ENCODE measurements at regions not wholly inside any gene's neighbourhood (a gene's known extent, or its start where the extent isn't known, plus 50 kb on each side); places are given as distances from the start of the nearest gene placed in this dataset.

GRCh38 chr10:10777723-10778122 is 239.9 kb upstream of the CELF2 start:
- no peaks in the 10 kb centered on the region for H3K27me3 ChIP-seq (ENCODE audit: control insufficient read depth in 1 of 2, insufficient read depth in 2 of 2, low read length in 2 of 2)
- WGBS, 2 donors, result 83 to 87% methylated on average over 5 of the region's 5 CpGs
- no peaks in the 10 kb centered on the region for H3K4me1 ChIP-seq (ENCODE audit: control insufficient read depth in 2 of 2, insufficient read depth in 2 of 2, low read length in 1 of 2)
- no peak overlapping the region for H3K4me3 ChIP-seq (ENCODE audit: low read depth in 1 of 2, low read length in 2 of 2)
- no peak overlapping the region for H3K27ac ChIP-seq (ENCODE audit: low read depth in 2 of 2, low read length in 1 of 2)
- H3K9me3 ChIP-seq (ENCODE audit: control insufficient read depth in 2 of 2, insufficient read depth in 1 of 2, low read depth in 1 of 2, low read length in 1 of 2), result no peaks in the 10 kb centered on the region
- no peaks in the 10 kb centered on the region for H3K36me3 ChIP-seq (ENCODE audit: control insufficient read depth in 2 of 2, insufficient read depth in 2 of 2, low read length in 1 of 2)

GRCh38 chr10:10778959-10779358 is 238.7 kb upstream of the CELF2 start:
- Histone ChIP-seq H3K4me1 (ENCODE audit: control insufficient read depth in 2 of 2, insufficient read depth in 2 of 2, low read length in 1 of 2) (no peaks in the 10 kb centered on the region), H3K27me3 (ENCODE audit: control insufficient read depth in 1 of 2, insufficient read depth in 2 of 2, low read length in 2 of 2) (no peaks in the 10 kb centered on the region), H3K9me3 (ENCODE audit: control insufficient read depth in 2 of 2, insufficient read depth in 1 of 2, low read depth in 1 of 2, low read length in 1 of 2) (no peaks in the 10 kb centered on the region), H3K4me3 (ENCODE audit: low read depth in 1 of 2, low read length in 2 of 2) (no peak overlapping the region), H3K27ac (ENCODE audit: low read depth in 2 of 2, low read length in 1 of 2) (no peak overlapping the region), H3K36me3 (ENCODE audit: control insufficient read depth in 2 of 2, insufficient read depth in 2 of 2, low read length in 1 of 2) (no peaks in the 10 kb centered on the region)
- WGBS, 2 donors, result 90 to 98% methylated on average over 2 of the region's 2 CpGs

GRCh38 chr10:10779511-10779910 is 238.2 kb upstream of the CELF2 start:
- Histone ChIP-seq H3K27ac (ENCODE audit: low read depth in 2 of 2, low read length in 1 of 2) (no peak overlapping the region), H3K4me1 (ENCODE audit: control insufficient read depth in 2 of 2, insufficient read depth in 2 of 2, low read length in 1 of 2) (no peaks in the 10 kb centered on the region), H3K36me3 (ENCODE audit: control insufficient read depth in 2 of 2, insufficient read depth in 2 of 2, low read length in 1 of 2) (no peaks in the 10 kb centered on the region), H3K27me3 (ENCODE audit: control insufficient read depth in 1 of 2, insufficient read depth in 2 of 2, low read length in 2 of 2) (no peaks in the 10 kb centered on the region), H3K9me3 (ENCODE audit: control insufficient read depth in 2 of 2, insufficient read depth in 1 of 2, low read depth in 1 of 2, low read length in 1 of 2) (no peaks in the 10 kb centered on the region), H3K4me3 (ENCODE audit: low read depth in 1 of 2, low read length in 2 of 2) (no peak overlapping the region)
- WGBS, 2 donors, result 85 to 92% methylated on average over 3 of the region's 3 CpGs

- WGBS, 2 donors, result 78 to 80% methylated on average over 3 of the region's 3 CpGs
Observed at GRCh38 chr10:10780746-10781145, 236.9 kb upstream of the CELF2 start.

GRCh38 chr10:10782603-10783002 is 235.1 kb upstream of the CELF2 start:
- Histone ChIP-seq H3K36me3 (ENCODE audit: control insufficient read depth in 2 of 2, insufficient read depth in 2 of 2, low read length in 1 of 2) (no peaks in the 10 kb centered on the region), H3K9me3 (ENCODE audit: control insufficient read depth in 2 of 2, insufficient read depth in 1 of 2, low read depth in 1 of 2, low read length in 1 of 2) (no peaks in the 10 kb centered on the region), H3K27ac (ENCODE audit: low read depth in 2 of 2, low read length in 1 of 2) (no peak overlapping the region), H3K4me1 (ENCODE audit: control insufficient read depth in 2 of 2, insufficient read depth in 2 of 2, low read length in 1 of 2) (no peaks in the 10 kb centered on the region), H3K27me3 (ENCODE audit: control insufficient read depth in 1 of 2, insufficient read depth in 2 of 2, low read length in 2 of 2) (no peaks in the 10 kb centered on the region), H3K4me3 (ENCODE audit: low read depth in 1 of 2, low read length in 2 of 2) (no peak overlapping the region)
- WGBS, 2 donors, result 84 to 88% methylated on average over 5 of the region's 5 CpGs

More at GRCh38 chr10:10780746-10781145, 236.9 kb upstream of the CELF2 start:
- Histone ChIP-seq H3K27ac (ENCODE audit: low read depth in 2 of 2, low read length in 1 of 2) (no peak overlapping the region), H3K36me3 (ENCODE audit: control insufficient read depth in 2 of 2, insufficient read depth in 2 of 2, low read length in 1 of 2) (no peaks in the 10 kb centered on the region), H3K27me3 (ENCODE audit: control insufficient read depth in 1 of 2, insufficient read depth in 2 of 2, low read length in 2 of 2) (no peaks in the 10 kb centered on the region), H3K9me3 (ENCODE audit: control insufficient read depth in 2 of 2, insufficient read depth in 1 of 2, low read depth in 1 of 2, low read length in 1 of 2) (no peaks in the 10 kb centered on the region), H3K4me3 (ENCODE audit: low read depth in 1 of 2, low read length in 2 of 2) (no peak overlapping the region), H3K4me1 (ENCODE audit: control insufficient read depth in 2 of 2, insufficient read depth in 2 of 2, low read length in 1 of 2) (no peaks in the 10 kb centered on the region)

- Histone ChIP-seq H3K27me3 (ENCODE audit: control insufficient read depth in 1 of 2, insufficient read depth in 2 of 2, low read length in 2 of 2) (no peaks in the 10 kb centered on the region), H3K4me1 (ENCODE audit: control insufficient read depth in 2 of 2, insufficient read depth in 2 of 2, low read length in 1 of 2) (no peaks in the 10 kb centered on the region), H3K4me3 (ENCODE audit: low read depth in 1 of 2, low read length in 2 of 2) (no peak overlapping the region), H3K36me3 (ENCODE audit: control insufficient read depth in 2 of 2, insufficient read depth in 2 of 2, low read length in 1 of 2) (no peaks in the 10 kb centered on the region), H3K9me3 (ENCODE audit: control insufficient read depth in 2 of 2, insufficient read depth in 1 of 2, low read depth in 1 of 2, low read length in 1 of 2) (no peaks in the 10 kb centered on the region), H3K27ac (ENCODE audit: low read depth in 2 of 2, low read length in 1 of 2) (no peak overlapping the region)
Observed at GRCh38 chr10:10785627-10786026, 232.0 kb upstream of the CELF2 start.

GRCh38 chr10:10786109-10787090 is 231.3 kb upstream of the CELF2 start:
- no peaks in the 10 kb centered on the region for H3K9me3 ChIP-seq (ENCODE audit: control insufficient read depth in 2 of 2, insufficient read depth in 1 of 2, low read depth in 1 of 2, low read length in 1 of 2)
- no peak overlapping the region for H3K27ac ChIP-seq (ENCODE audit: low read depth in 2 of 2, low read length in 1 of 2)
- H3K4me1 ChIP-seq (ENCODE audit: control insufficient read depth in 2 of 2, insufficient read depth in 2 of 2, low read length in 1 of 2), result no peaks in the 10 kb centered on the region
- H3K27me3 ChIP-seq (ENCODE audit: control insufficient read depth in 1 of 2, insufficient read depth in 2 of 2, low read length in 2 of 2), result no peaks in the 10 kb centered on the region
- no peak overlapping the region for H3K4me3 ChIP-seq (ENCODE audit: low read depth in 1 of 2, low read length in 2 of 2)
- no peaks in the 10 kb centered on the region for H3K36me3 ChIP-seq (ENCODE audit: control insufficient read depth in 2 of 2, insufficient read depth in 2 of 2, low read length in 1 of 2)
- 77 to 79% methylated on average over 7 of the region's 7 CpGs for WGBS, 2 donors

GRCh38 chr10:10787586-10787985 is 230.1 kb upstream of the CELF2 start:
- Histone ChIP-seq H3K4me3 (ENCODE audit: low read depth in 1 of 2, low read length in 2 of 2) (no peak overlapping the region), H3K27ac (ENCODE audit: low read depth in 2 of 2, low read length in 1 of 2) (no peak overlapping the region)
- WGBS, 2 donors, result 57 to 61% methylated on average over 4 of the region's 4 CpGs

GRCh38 chr10:10788761-10789160 is 228.9 kb upstream of the CELF2 start:
- Histone ChIP-seq H3K36me3 (ENCODE audit: control insufficient read depth in 2 of 2, insufficient read depth in 2 of 2, low read length in 1 of 2) (no peaks in the 10 kb centered on the region), H3K4me1 (ENCODE audit: control insufficient read depth in 2 of 2, insufficient read depth in 2 of 2, low read length in 1 of 2) (no peaks in the 10 kb centered on the region), H3K9me3 (ENCODE audit: control insufficient read depth in 2 of 2, insufficient read depth in 1 of 2, low read depth in 1 of 2, low read length in 1 of 2) (no peaks in the 10 kb centered on the region), H3K27me3 (ENCODE audit: control insufficient read depth in 1 of 2, insufficient read depth in 2 of 2, low read length in 2 of 2) (no peaks in the 10 kb centered on the region), H3K4me3 (ENCODE audit: low read depth in 1 of 2, low read length in 2 of 2) (no peak overlapping the region), H3K27ac (ENCODE audit: low read depth in 2 of 2, low read length in 1 of 2) (no peak overlapping the region)
- WGBS, 2 donors, result 68 to 73% methylated on average over 4 of the region's 4 CpGs

More at GRCh38 chr10:10787586-10787985, 230.1 kb upstream of the CELF2 start:
- Histone ChIP-seq H3K4me1 (ENCODE audit: control insufficient read depth in 2 of 2, insufficient read depth in 2 of 2, low read length in 1 of 2) (no peaks in the 10 kb centered on the region), H3K36me3 (ENCODE audit: control insufficient read depth in 2 of 2, insufficient read depth in 2 of 2, low read length in 1 of 2) (no peaks in the 10 kb centered on the region), H3K27me3 (ENCODE audit: control insufficient read depth in 1 of 2, insufficient read depth in 2 of 2, low read length in 2 of 2) (no peaks in the 10 kb centered on the region), H3K9me3 (ENCODE audit: control insufficient read depth in 2 of 2, insufficient read depth in 1 of 2, low read depth in 1 of 2, low read length in 1 of 2) (no peaks in the 10 kb centered on the region)

GRCh38 chr10:10791869-10792268 is 225.8 kb upstream of the CELF2 start:
- WGBS, 2 donors, result 72 to 75% methylated on average over 3 of the region's 3 CpGs
- Histone ChIP-seq H3K27ac (ENCODE audit: low read depth in 2 of 2, low read length in 1 of 2) (no peak overlapping the region), H3K4me3 (ENCODE audit: low read depth in 1 of 2, low read length in 2 of 2) (no peak overlapping the region), H3K9me3 (ENCODE audit: control insufficient read depth in 2 of 2, insufficient read depth in 1 of 2, low read depth in 1 of 2, low read length in 1 of 2) (no peaks in the 10 kb centered on the region), H3K4me1 (ENCODE audit: control insufficient read depth in 2 of 2, insufficient read depth in 2 of 2, low read length in 1 of 2) (no peaks in the 10 kb centered on the region), H3K36me3 (ENCODE audit: control insufficient read depth in 2 of 2, insufficient read depth in 2 of 2, low read length in 1 of 2) (no peaks in the 10 kb centered on the region), H3K27me3 (ENCODE audit: control insufficient read depth in 1 of 2, insufficient read depth in 2 of 2, low read length in 2 of 2) (no peaks in the 10 kb centered on the region)

Data from esophagus (tissue), 2 donors.